ENCODE measurements at regions not wholly inside any gene's neighbourhood (a gene's known extent, or its start where the extent isn't known, plus 50 kb on each side); places are given as distances from the start of the nearest gene placed in this dataset.

DNA sequence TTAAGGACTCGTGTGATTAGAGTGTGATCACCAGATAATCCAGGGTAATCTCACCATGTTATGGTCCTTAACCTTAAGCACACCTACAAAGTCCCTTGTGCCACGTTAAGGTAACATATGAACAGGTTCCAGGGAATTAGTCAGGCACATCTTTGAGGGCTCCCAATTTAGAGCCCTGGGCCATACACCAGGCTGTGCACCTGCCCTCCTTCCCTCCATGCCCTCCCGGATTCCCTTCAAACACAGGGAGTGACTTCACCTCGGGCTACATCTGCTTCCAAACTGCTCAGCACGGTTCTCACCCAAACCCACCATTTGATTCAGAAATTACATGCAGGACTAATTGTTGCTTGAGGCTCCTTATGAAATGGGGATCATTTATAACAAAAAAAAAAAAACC is 93.9 kb upstream of the HABP2 start:
- BruUV-seq (replicated peaks) = no TSS peak
- H3K27me3 ChIP-seq (replicated peaks; ENCODE audit: insufficient read depth, low read depth, low read length, poor library complexity) = peaks cover 39% of the 10 kb centered on the region
- no peak overlapping the region for H3K4me3 ChIP-seq (ENCODE audit: low read depth, low read length, poor library complexity, severe bottlenecking)
- H3K4me1 ChIP-seq (ENCODE audit: insufficient read depth, low read length, poor library complexity, severe bottlenecking) = no peaks in the 10 kb centered on the region
- TF ChIP-seq, protein P1, sequence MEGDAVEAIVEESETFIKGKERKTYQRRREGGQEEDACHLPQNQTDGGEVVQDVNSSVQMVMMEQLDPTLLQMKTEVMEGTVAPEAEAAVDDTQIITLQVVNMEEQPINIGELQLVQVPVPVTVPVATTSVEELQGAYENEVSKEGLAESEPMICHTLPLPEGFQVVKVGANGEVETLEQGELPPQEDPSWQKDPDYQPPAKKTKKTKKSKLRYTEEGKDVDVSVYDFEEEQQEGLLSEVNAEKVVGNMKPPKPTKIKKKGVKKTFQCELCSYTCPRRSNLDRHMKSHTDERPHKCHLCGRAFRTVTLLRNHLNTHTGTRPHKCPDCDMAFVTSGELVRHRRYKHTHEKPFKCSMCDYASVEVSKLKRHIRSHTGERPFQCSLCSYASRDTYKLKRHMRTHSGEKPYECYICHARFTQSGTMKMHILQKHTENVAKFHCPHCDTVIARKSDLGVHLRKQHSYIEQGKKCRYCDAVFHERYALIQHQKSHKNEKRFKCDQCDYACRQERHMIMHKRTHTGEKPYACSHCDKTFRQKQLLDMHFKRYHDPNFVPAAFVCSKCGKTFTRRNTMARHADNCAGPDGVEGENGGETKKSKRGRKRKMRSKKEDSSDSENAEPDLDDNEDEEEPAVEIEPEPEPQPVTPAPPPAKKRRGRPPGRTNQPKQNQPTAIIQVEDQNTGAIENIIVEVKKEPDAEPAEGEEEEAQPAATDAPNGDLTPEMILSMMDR (conservative IDR thresholded peaks at IDR 0.05; ENCODE audit: low read depth, low read length) = no peak
- no peak for TF ChIP-seq EZH2 (IDR thresholded peaks at IDR 0.05; ENCODE audit: borderline replicate concordance, low read depth, low read length, poor library complexity, severe bottlenecking)
- no peak overlapping the region for H3K27ac ChIP-seq (ENCODE audit: low read depth, low read length, poor library complexity, severe bottlenecking)
- ChIA-PET POLR2A (ENCODE audit: low non-redundant PET) (no interaction called here), CTCF (no interaction called here)
- intact Hi-C loops (cut with micrococcal nuclease; ENCODE audit: unreplicated experiment) = loop anchor here (5.0 kb wide), 1 partner anchor 892 kb away; no protein-coding TSS in a partner anchor
- DNase-seq (ENCODE audit: low spot score) = no peak
- H3K36me3 ChIP-seq (ENCODE audit: insufficient read depth, low read length, poor library complexity, severe bottlenecking) = no peaks in the 10 kb centered on the region
- no peaks in the 10 kb centered on the region for H3K9me3 ChIP-seq (ENCODE audit: low read depth, low read length, poor library complexity, severe bottlenecking)

DNA sequence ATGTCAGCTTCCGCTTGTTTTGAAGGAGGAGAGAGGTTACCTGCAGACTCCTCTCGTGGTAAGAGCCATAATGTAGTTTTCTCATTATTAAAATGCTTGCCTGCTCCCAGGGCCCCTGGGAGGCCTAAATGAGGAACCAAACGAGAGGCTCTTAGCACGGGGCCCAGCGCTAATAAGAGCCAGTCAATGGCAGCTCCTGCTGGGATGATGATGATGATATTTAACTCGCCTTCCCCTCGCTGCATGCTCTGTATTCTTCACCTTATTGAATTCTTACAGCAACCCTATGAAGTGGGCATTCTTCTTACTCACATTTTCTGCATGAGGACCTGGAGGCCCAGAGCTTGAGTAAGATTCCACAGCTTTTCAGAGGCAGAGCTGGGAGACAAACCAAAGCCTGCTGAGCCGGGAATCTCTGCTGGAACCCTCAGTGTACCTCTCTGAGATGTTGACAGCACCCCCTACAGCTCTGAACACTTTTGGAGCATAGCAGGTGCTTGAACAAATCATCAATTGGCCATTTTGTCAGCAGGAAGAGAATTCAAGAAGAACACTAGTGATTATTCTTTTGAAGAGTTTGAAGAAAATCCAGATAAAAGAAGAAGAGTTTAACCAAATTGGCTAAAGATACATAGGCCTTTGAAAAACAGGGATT is 93.1 kb upstream of the HABP2 start:
- CTCF ChIA-PET = no interaction called here
- Histone ChIP-seq H3K27me3 (replicated peaks; ENCODE audit: insufficient read depth, low read depth, low read length, poor library complexity) (peaks cover 47% of the 10 kb centered on the region), H3K27ac (ENCODE audit: low read depth, low read length, poor library complexity, severe bottlenecking) (no peak overlapping the region), H3K36me3 (ENCODE audit: insufficient read depth, low read length, poor library complexity, severe bottlenecking) (no peaks in the 10 kb centered on the region), H3K4me3 (ENCODE audit: low read depth, low read length, poor library complexity, severe bottlenecking) (no peak overlapping the region), H3K9me3 (ENCODE audit: low read depth, low read length, poor library complexity, severe bottlenecking) (no peaks in the 10 kb centered on the region), H3K4me1 (ENCODE audit: insufficient read depth, low read length, poor library complexity, severe bottlenecking) (no peaks in the 10 kb centered on the region)
- DNase-seq (ENCODE audit: low spot score) = no peak
- no TSS peak for BruUV-seq (replicated peaks)
- TF ChIP-seq, protein P1 (conservative IDR thresholded peaks at IDR 0.05; ENCODE audit: low read depth, low read length) = no peak
- no peak for TF ChIP-seq EZH2 (IDR thresholded peaks at IDR 0.05; ENCODE audit: borderline replicate concordance, low read depth, low read length, poor library complexity, severe bottlenecking)
- POLR2A ChIA-PET (ENCODE audit: low non-redundant PET) = no interaction called here
- intact Hi-C loops (cut with micrococcal nuclease; ENCODE audit: unreplicated experiment) = loop anchor here (5.0 kb wide), 1 partner anchor 892 kb away; no protein-coding TSS in a partner anchor

DNA sequence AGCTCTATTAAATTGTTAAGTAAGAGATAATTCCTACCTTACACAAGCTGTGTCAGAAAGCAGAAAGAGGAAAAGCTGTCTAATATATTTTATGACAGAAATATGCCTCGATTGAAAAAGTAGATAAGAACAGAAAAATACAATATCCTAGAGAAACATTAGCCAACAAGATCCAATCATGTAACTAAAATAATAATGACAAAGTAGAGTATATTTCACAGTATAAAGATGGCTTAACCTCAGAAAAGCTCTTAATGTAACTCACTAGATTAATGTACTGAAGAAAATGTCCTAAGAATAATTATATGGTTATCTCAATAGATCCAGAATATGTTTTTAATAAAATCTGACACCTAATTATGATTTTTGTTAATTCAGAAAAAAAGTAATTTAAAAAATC is 89.8 kb upstream of the HABP2 start:
- no peak overlapping the region for H3K4me3 ChIP-seq (ENCODE audit: low read depth, low read length, poor library complexity, severe bottlenecking)
- no peak overlapping the region for H3K27ac ChIP-seq (ENCODE audit: low read depth, low read length, poor library complexity, severe bottlenecking)
- no peak for DNase-seq (ENCODE audit: low spot score)
- H3K9me3 ChIP-seq (ENCODE audit: low read depth, low read length, poor library complexity, severe bottlenecking) = no peaks in the 10 kb centered on the region
- POLR2A ChIA-PET (ENCODE audit: low non-redundant PET) = no interaction called here
- H3K4me1 ChIP-seq (ENCODE audit: insufficient read depth, low read length, poor library complexity, severe bottlenecking) = no peaks in the 10 kb centered on the region
- H3K36me3 ChIP-seq (ENCODE audit: insufficient read depth, low read length, poor library complexity, severe bottlenecking) = no peaks in the 10 kb centered on the region
- TF ChIP-seq, protein P1 (conservative IDR thresholded peaks at IDR 0.05; ENCODE audit: low read depth, low read length) = no peak
- TF ChIP-seq EZH2 (IDR thresholded peaks at IDR 0.05; ENCODE audit: borderline replicate concordance, low read depth, low read length, poor library complexity, severe bottlenecking) = no peak
- H3K27me3 ChIP-seq (replicated peaks; ENCODE audit: insufficient read depth, low read depth, low read length, poor library complexity) = peaks cover 49% of the 10 kb centered on the region
- no TSS peak for BruUV-seq (replicated peaks)
- intact Hi-C loops (cut with micrococcal nuclease; ENCODE audit: unreplicated experiment) = no loop called here
- CTCF ChIA-PET = no interaction called here
